ENCODE measurements at regions not wholly inside any gene's neighbourhood (a gene's known extent, or its start where the extent isn't known, plus 50 kb on each side); places are given as distances from the start of the nearest gene placed in this dataset.

DNA sequence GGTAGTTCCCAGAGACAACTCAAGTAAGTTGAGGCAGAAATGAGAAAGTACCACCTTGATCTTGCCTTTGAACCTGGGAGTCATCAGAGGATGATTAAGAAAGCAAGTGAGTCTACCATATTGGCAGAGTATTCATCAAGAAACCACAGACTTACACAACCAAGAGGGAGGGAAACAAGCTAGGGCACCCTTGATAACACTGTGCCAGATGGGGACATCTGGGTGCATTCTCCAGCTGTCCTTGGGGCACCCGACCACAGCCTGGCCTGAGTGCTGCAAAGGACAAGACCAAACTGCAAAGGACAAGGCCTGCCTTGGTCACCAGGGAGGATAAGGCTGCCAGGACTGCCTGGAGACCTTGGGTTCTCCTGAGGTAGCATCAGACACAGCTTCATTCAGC is 553.6 kb downstream of the EPHB1 start:
- no peak overlapping the region for H2BK20ac ChIP-seq (ENCODE audit: low read depth, low read length)
- no peaks in the 10 kb centered on the region for H3K4me1 ChIP-seq (ENCODE audit: control insufficient read depth, insufficient read depth, low read length)
- no peaks in the 10 kb centered on the region for H3K27me3 ChIP-seq (ENCODE audit: control insufficient read depth, insufficient read depth, low read length)
- no peak overlapping the region for H3K9ac ChIP-seq (ENCODE audit: low read depth, low read length)
- H4K20me1 ChIP-seq (ENCODE audit: insufficient read depth, low read length), result no peaks in the 10 kb centered on the region
- in situ Hi-C loops (cut with MboI; ENCODE audit: low sequenced_read_pairs), result no loop called here
- no CpG with 5 or more reads among the region's 1 CpG for WGBS, 2 experiments (ENCODE audit: extremely low coverage in 2 of 2, insufficient read length in 1 of 2)
- H3K9me3 ChIP-seq (ENCODE audit: control insufficient read depth, insufficient read depth, low read length), result peaks cover 8% of the 10 kb centered on the region; the same call in 1 of the 2 replicates
- H3K4ac ChIP-seq (ENCODE audit: low read depth, low read length), result no peak overlapping the region
- H3K56ac ChIP-seq (ENCODE audit: extremely low read depth, insufficient read depth, low read length), result no peak overlapping the region
- no peak overlapping the region for H2AFZ ChIP-seq (replicated peaks; ENCODE audit: low read length, poor library complexity)
- POLR2A ChIA-PET (ENCODE audit: unreplicated experiment), result no interaction called here
- no peaks in the 10 kb centered on the region for H3K79me1 ChIP-seq (ENCODE audit: low read depth in 1 of 2, low read length in 2 of 2)
- DNase-seq, result no peak
- no peak overlapping the region for H3K18ac ChIP-seq (ENCODE audit: low read depth, low read length)
- no peak overlapping the region for H2AK5ac ChIP-seq (ENCODE audit: low read depth, low read length)
- no peak overlapping the region for H3K27ac ChIP-seq (ENCODE audit: insufficient read depth, low read length)
- TF ChIP-seq MAFK (IDR thresholded peaks at IDR 0.05; ENCODE audit: low read depth, low read length) (no peak), NFE2L2 (IDR thresholded peaks at IDR 0.05; ENCODE audit: low read depth, low read length) (no peak), RCOR1 (IDR thresholded peaks at IDR 0.05; ENCODE audit: insufficient replicate concordance, low read length) (no peak), CHD1 (IDR thresholded peaks at IDR 0.05; ENCODE audit: low read depth, low read length) (no peak), MXI1 (IDR thresholded peaks at IDR 0.05; ENCODE audit: borderline replicate concordance, low read depth, low read length) (no peak), POLR2A (IDR thresholded peaks at IDR 0.05; ENCODE audit: low read depth, low read length) (no peak), SMC3 (IDR thresholded peaks at IDR 0.05; ENCODE audit: low read depth, low read length) (no peak)
- intact Hi-C loops (cut with micrococcal nuclease), result no loop called here
- no peak overlapping the region for H3K23ac ChIP-seq (ENCODE audit: low read depth, low read length)
- H2BK5ac ChIP-seq (ENCODE audit: low read depth, low read length, poor library complexity, severe bottlenecking), result no peak overlapping the region
- dilution Hi-C loops (cut with HindIII; ENCODE audit: low sequenced_read_pairs, unreplicated experiment), result no loop called here
- no peak overlapping the region for H3K4me2 ChIP-seq (ENCODE audit: low read depth, low read length)
- H3K9me1 ChIP-seq (ENCODE audit: insufficient read depth, low read length), result no peaks in the 10 kb centered on the region
- no peak overlapping the region for H2AK9ac ChIP-seq (replicated peaks; ENCODE audit: low read depth, low read length, poor library complexity)
- H4K5ac ChIP-seq (ENCODE audit: low read depth, low read length), result no peak overlapping the region
- H3K14ac ChIP-seq (replicated peaks; ENCODE audit: low read depth, low read length), result no peak overlapping the region
- no peak overlapping the region for H4K8ac ChIP-seq (ENCODE audit: low read depth in 2 of 2, low read length in 2 of 2)
- no peaks in the 10 kb centered on the region for H3K36me3 ChIP-seq (ENCODE audit: control insufficient read depth, insufficient read depth, low read length)
- H4K91ac ChIP-seq (ENCODE audit: insufficient read depth, low read depth, low read length), result no peak overlapping the region
- ATAC-seq (ENCODE audit: low read depth), result no peak
- CTCF ChIA-PET, result no interaction called here
- H2BK15ac ChIP-seq (ENCODE audit: low read depth, low read length), result no peak overlapping the region
- no TSS peak for BruUV-seq (replicated peaks)
- H3K4me3 ChIP-seq (ENCODE audit: insufficient read depth, low read depth, low read length), result no peak overlapping the region
- no peak overlapping the region for H2BK120ac ChIP-seq (ENCODE audit: low read depth, low read length)
